Astrocyte (in vitro differentiated cells and primary cell): ENCODE measurements at regions not wholly inside any gene's neighbourhood (a gene's known extent, or its start where the extent isn't known, plus 50 kb on each side); places are given as distances from the start of the nearest gene placed in this dataset.

Source experiments
- DNase-seq: peaks from one replicate; pipeline ENCODE4 v3.0.0-alpha.2; 2010; ENCODE audit warnings: low read depth
- FAIRE-seq: peaks from 2 replicates; lab custom pipeline; 2011; peaks lifted over from hg19 to GRCh38; lab: Jason Lieb, UNC
- H2AFZ ChIP-seq: 2 replicates; pipeline ENCODE4 v1.6.0; 2012; ENCODE audit warnings: low read depth, low read length, inconsistent platforms
- H3K27ac ChIP-seq: 2 replicates; pipeline ENCODE4 v1.5.1; 2011; ENCODE audit warnings: low read depth, low read length, inconsistent platforms
- H3K27me3 ChIP-seq: 2 replicates; pipeline ENCODE4 v1.6.0; 2011; ENCODE audit warnings: low read length, inconsistent platforms; ENCODE audit not compliant: insufficient read depth
- H3K36me3 ChIP-seq: 2 replicates; pipeline ENCODE4 v1.5.1; 2011; ENCODE audit warnings: low read length, inconsistent platforms; ENCODE audit not compliant: insufficient read depth
- H3K4me1 ChIP-seq: 2 replicates; pipeline ENCODE4 v1.5.1; 2011; ENCODE audit warnings: low read length, inconsistent platforms; ENCODE audit not compliant: insufficient read depth
- H3K4me2 ChIP-seq: 2 replicates; pipeline ENCODE4 v1.6.0; 2012; ENCODE audit warnings: low read length, inconsistent platforms
- H3K4me3 ChIP-seq: 2 replicates; pipeline ENCODE4 v1.5.1; 2011; ENCODE audit warnings: low read depth, mild to moderate bottlenecking, low read length, inconsistent platforms; ENCODE audit not compliant: insufficient read depth
- H3K79me2 ChIP-seq: 2 replicates; pipeline ENCODE4 v1.6.0; 2012; ENCODE audit warnings: mild to moderate bottlenecking, low read length, inconsistent platforms; ENCODE audit not compliant: insufficient read depth
- H3K9ac ChIP-seq: 2 replicates; pipeline ENCODE4 v1.6.0; 2012; ENCODE audit warnings: mild to moderate bottlenecking, low read length, inconsistent platforms
- H3K9me3 ChIP-seq: 2 replicates; pipeline ENCODE4 v1.5.1; 2012; ENCODE audit warnings: low read depth, mild to moderate bottlenecking, low read length, inconsistent platforms; ENCODE audit not compliant: insufficient read depth
- H4K20me1 ChIP-seq: 2 replicates; pipeline ENCODE4 v1.6.0; 2012; ENCODE audit warnings: low read length, inconsistent platforms; ENCODE audit not compliant: insufficient read depth
- H3K27ac Mint-ChIP-seq: one replicate; pipeline ENCODE4 v1.8.0; 2021; ENCODE audit warnings: mild to moderate bottlenecking, mixed read lengths; ENCODE audit not compliant: unreplicated experiment
- H3K27me3 Mint-ChIP-seq: one replicate; pipeline ENCODE4 v1.8.0; 2021; ENCODE audit warnings: low read depth, mixed read lengths; ENCODE audit not compliant: unreplicated experiment
- H3K36me3 Mint-ChIP-seq: one replicate; pipeline ENCODE4 v1.8.0; 2021; ENCODE audit warnings: low read depth, mixed read lengths; ENCODE audit not compliant: unreplicated experiment
- H3K4me1 Mint-ChIP-seq: one replicate; pipeline ENCODE4 v1.8.0; 2021; ENCODE audit warnings: low read depth, mixed read lengths; ENCODE audit not compliant: unreplicated experiment
- H3K4me3 Mint-ChIP-seq: one replicate; pipeline ENCODE4 v1.8.0; 2021; ENCODE audit warnings: mild to moderate bottlenecking, moderate library complexity, mixed read lengths; ENCODE audit not compliant: unreplicated experiment
- H3K9me3 Mint-ChIP-seq: one replicate; pipeline ENCODE4 v1.8.0; 2021; ENCODE audit warnings: mild to moderate bottlenecking, mixed read lengths; ENCODE audit not compliant: unreplicated experiment
- CTCF ChIP-seq: IDR thresholded peaks from 2 replicates; pipeline ENCODE4 v1.5.1; 2011; ENCODE audit warnings: low read depth, mild to moderate bottlenecking, inconsistent platforms, low read length, moderate library complexity; ENCODE audit not compliant: insufficient read depth
- EZH2 ChIP-seq: IDR thresholded peaks from 2 replicates; pipeline ENCODE4 v1.6.1; 2012; ENCODE audit warnings: mild to moderate bottlenecking, low read length, inconsistent platforms; ENCODE audit not compliant: insufficient read depth

- Histone ChIP-seq H4K20me1 (no peaks in the 10 kb centered on the region), H2AFZ (no peak overlapping the region), H3K9me3 (no peaks in the 10 kb centered on the region), H3K27ac (no peak overlapping the region), H3K4me2 (no peak overlapping the region), H3K36me3 (no peaks in the 10 kb centered on the region), H3K4me3 (no peak overlapping the region), H3K27me3 (no peaks in the 10 kb centered on the region), H3K79me2 (no peaks in the 10 kb centered on the region), H3K4me1 (no peaks in the 10 kb centered on the region), H3K9ac (no peak overlapping the region)
- FAIRE-seq (no peak), DNase-seq (no peak)
- Mint-ChIP-seq H3K36me3 (no peaks in the 10 kb centered on the region), H3K27ac (no peak overlapping the region), H3K4me1 (no peaks in the 10 kb centered on the region), H3K27me3 (no peaks in the 10 kb centered on the region), H3K9me3 (no peaks in the 10 kb centered on the region), H3K4me3 (no peak overlapping the region)
- no peak for TF ChIP-seq EZH2
- TF ChIP-seq CTCF, result no peak
Observed at GRCh38 chrY:7816567-7816966, 905.0 kb upstream of the AMELY start.

- no peak overlapping the region for H3K27ac ChIP-seq
- FAIRE-seq (no peak), DNase-seq (no peak)
- no peaks in the 10 kb centered on the region for H3K27me3 Mint-ChIP-seq
- no peaks in the 10 kb centered on the region for H4K20me1 ChIP-seq
- no peak overlapping the region for H3K27ac Mint-ChIP-seq
- H3K36me3 ChIP-seq, result no peaks in the 10 kb centered on the region
- TF ChIP-seq CTCF, result no peak
- no peak for TF ChIP-seq EZH2
- H3K4me1 Mint-ChIP-seq, result no peaks in the 10 kb centered on the region
- no peaks in the 10 kb centered on the region for H3K27me3 ChIP-seq
- H3K4me2 ChIP-seq, result no peak overlapping the region
- H3K79me2 ChIP-seq, result no peaks in the 10 kb centered on the region
- H3K36me3 Mint-ChIP-seq, result no peaks in the 10 kb centered on the region
- no peak overlapping the region for H2AFZ ChIP-seq
- no peaks in the 10 kb centered on the region for H3K9me3 Mint-ChIP-seq
- no peak overlapping the region for H3K4me3 ChIP-seq
- no peaks in the 10 kb centered on the region for H3K4me1 ChIP-seq
- H3K9me3 ChIP-seq, result no peaks in the 10 kb centered on the region
- H3K4me3 Mint-ChIP-seq, result no peak overlapping the region
- H3K9ac ChIP-seq, result no peak overlapping the region
Observed at GRCh38 chrY:7815921-7816320, 904.4 kb upstream of the AMELY start.

- DNase-seq, result no peak
- Histone ChIP-seq H3K27ac (no peak overlapping the region), H3K27me3 (no peaks in the 10 kb centered on the region), H3K36me3 (no peaks in the 10 kb centered on the region), H3K4me2 (no peak overlapping the region), H3K4me3 (no peak overlapping the region), H4K20me1 (no peaks in the 10 kb centered on the region), H3K79me2 (no peaks in the 10 kb centered on the region), H3K9ac (no peak overlapping the region), H3K9me3 (no peaks in the 10 kb centered on the region), H2AFZ (no peak overlapping the region), H3K4me1 (no peaks in the 10 kb centered on the region)
- Mint-ChIP-seq H3K4me3 (no peak overlapping the region), H3K27me3 (no peaks in the 10 kb centered on the region), H3K27ac (no peak overlapping the region), H3K9me3 (no peaks in the 10 kb centered on the region), H3K36me3 (no peaks in the 10 kb centered on the region), H3K4me1 (no peaks in the 10 kb centered on the region)
- no peak for FAIRE-seq
- no peak for TF ChIP-seq EZH2
- TF ChIP-seq CTCF, result no peak
Observed at GRCh38 chrY:7815285-7815684, 903.7 kb upstream of the AMELY start.
